Brain pericyte (primary cell): ENCODE measurements at regions not wholly inside any gene's neighbourhood (a gene's known extent, or its start where the extent isn't known, plus 50 kb on each side); places are given as distances from the start of the nearest gene placed in this dataset.
"Not testable (repeated sequence)": the region's sequence is repeated elsewhere in the genome, so short reads cannot be mapped to it uniquely, and the experiment has no call there.

Experiments
- DNase-seq: peaks from one replicate; pipeline ENCODE4 v3.0.0-alpha.2; 2012; ENCODE audit warnings: low read depth, low spot score

DNA sequence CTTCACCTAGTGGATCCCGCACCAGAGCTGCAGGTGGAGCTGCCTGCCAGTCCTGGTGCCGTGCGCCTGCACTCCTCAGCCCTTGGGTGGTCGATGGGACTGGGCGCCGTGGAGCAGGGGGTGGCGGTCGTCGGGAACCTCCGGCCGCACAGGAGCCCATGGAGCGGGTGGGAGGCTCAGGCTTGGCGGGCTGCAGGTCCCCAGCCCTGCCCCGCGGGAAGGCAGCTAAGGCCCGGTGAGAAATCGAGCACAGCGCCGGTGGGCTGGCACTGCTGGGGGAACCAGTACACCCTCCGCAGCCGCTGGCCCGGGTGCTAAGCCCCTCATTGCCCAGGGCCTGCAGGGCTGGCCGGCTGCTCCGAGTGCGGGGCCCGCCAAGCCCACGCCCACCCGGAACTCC, 253.2 kb downstream of the MTERF1 start:
- DNase-seq: not testable (repeated sequence)

DNA sequence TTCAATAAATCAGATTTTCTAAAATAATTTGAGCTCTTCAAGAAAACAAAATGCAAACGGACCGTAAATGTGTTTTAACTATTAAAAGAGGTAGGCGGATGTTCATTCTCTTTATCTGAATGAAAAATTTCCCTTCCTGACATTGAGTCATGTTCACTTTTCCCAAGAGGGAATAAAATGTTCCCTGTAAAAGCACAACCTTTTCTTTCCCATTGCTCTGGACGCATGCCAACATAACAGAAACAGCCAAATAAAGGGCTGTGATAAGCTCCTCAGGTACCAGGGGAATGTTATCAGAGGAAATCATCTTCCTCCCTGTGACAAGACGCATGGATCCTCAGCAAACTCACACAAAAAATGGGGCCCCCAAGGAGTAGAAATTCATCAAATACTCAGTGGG, 251.8 kb downstream of the MTERF1 start:
- DNase-seq: no peak

DNA sequence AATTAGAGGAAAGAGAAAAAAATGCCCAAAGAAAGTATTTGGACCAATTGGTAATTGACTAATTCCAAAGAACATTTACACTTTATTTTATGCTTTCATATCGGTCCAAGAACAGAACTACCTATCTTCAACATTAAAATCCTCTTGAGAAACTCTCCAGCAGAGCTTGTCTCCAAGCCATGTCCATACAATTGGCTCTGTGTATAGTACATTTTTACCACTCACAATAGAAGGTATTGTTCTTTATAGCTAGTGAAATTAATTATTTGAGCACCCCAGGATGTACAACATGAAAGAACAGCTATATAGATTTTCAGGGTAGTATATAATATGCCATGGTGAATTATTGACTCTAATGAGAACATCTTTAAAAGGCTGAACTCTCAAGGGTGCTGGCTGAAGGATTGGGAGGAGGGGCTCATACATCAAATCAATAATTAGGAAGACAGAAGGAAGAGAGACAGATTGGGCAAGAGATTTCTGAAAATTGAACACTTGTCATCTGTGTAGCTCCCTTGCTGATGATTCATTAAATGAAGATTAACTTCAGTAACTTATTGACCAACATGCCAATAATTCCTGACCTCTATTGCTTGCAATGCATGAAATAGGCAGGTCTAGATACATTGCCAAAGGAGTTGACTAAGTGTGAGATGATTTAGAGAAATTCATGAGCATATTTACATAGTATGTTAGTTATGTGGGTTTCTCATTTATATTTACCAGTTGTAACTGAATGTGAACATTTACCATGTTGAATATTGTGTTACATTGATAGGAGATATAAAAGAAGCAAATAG, 249.7 kb downstream of the MTERF1 start:
- no peak for DNase-seq

DNA sequence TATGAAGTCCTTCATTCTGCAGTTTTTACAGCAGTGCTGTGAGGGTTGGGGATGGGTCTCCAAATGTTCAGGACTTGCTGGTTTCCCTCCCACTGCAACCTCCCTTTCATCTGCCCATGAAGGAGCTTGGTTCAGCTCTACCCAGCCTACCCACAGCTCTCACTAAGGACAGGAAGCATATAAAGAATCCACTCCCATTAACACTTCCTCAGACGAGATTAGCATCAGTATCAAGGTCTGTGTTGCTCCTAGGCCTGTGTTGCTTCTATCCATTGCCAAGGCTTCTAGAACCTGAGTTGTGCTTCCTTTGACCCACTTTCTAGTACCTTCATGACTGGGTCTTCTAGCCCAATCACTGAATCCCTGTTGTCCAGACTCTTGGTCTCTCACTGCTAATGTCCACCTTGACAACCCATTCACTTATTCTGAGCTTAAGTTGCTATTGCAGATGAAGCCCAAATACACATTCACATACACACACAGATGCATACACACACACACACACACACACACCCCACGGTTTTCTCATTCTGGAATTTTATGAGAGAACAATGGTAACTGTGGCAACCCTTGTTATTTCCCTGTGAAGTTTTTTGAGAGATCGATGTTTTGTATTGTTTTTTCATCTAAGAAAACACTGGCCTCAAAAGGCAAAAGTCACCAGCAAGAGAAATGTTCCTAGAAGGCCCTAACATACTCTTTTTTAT, 248.1 kb downstream of the MTERF1 start:
- no peak for DNase-seq

DNA sequence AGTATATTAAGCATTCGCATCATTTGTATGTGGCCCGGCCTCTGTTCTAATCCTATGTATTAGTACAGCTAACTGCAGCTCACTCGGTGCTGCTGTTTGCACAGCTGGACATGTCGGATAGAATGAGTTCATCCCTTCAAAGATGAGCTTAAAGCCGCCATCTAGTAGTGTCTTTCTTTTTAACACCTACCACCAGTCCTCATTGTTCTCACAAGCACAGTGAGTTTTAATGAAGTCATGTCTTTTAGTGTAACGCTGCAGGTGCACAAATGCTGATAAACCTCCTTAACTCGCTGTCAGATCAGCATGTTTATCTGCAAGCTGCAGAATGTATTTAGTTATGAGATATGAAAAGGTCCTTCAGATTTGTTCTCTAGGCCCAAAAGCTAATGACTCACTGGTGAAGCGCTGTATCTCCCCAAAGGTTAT, 247.5 kb downstream of the MTERF1 start:
- no peak for DNase-seq

DNA sequence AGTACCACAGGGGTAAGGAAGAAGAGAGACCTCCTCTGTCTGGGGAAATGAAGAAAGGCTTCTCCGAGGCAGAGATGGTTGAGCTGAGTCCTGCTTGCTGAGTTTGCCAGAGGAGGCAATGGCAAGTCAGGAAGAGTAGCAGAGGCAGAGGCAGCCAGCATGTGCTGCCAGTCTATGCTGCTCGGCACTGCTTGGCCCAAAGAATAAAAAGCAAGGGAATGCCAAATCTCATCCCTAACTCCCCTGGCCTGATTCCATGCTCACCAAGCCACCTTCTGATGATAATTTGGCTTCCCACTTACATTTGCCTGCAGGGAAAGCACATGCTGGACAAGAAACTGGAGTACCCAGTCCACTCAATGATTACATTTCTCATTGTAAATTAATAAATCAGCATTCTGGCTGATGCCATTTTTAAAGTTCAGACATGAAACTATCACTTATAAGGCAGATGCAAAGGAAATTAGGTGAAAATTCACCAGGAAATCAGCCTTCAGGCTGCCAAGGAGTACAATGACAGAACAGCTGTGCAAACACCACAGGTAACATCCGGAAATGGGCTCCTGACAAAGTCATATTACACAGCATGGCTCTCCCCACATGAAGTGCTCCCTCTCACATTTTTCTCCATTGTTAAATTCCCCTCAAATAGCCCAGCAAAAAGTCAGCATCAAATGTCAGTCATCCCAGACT, 245.9 kb downstream of the MTERF1 start:
- DNase-seq: no peak

DNA sequence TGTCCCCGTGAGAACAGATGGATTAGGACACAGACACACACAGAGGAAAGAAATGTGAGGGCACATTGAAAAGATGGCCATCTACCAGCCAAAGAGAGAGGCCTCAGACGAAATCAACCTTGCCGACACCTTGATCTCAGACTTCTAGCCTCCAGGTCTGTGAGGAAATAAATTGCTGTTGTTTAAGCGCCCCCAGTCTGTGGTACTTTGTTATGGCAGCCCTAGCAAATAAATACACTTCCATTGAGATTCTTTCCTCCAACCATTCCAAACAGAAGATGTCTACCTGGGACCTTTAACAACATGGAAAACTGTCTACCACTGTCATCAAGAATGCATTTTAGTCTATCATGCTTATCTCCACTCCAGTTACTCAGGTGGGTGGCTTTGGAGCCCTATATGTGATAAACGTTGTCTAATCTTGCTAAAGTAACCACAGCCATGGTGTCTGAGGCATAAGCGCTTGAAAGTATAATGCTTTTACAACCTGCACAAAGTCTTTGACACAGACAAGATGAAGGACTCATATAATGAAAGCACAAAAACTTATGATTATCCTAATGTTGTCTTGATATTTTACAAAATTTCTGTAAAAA, 244.3 kb downstream of the MTERF1 start:
- no peak for DNase-seq

DNA sequence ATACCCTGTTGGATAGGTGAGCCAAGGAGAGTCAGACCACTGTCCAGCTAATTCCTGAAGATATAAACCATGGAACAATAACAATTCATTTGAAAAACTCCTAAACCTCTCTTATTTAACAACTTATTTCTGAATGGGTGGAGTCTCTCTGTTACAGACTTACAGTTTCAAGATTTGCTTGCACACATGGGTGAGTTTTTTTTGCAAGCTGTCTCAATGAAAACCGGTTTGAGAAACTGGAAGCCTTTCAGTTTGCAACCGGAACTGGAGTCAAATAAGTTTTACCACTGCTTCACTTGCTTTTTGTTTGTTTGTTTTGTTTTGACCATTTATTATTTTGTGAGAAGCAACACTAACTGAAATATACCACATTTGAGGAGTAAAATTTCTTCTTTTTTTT, 243.8 kb downstream of the MTERF1 start:
- DNase-seq: no peak

DNA sequence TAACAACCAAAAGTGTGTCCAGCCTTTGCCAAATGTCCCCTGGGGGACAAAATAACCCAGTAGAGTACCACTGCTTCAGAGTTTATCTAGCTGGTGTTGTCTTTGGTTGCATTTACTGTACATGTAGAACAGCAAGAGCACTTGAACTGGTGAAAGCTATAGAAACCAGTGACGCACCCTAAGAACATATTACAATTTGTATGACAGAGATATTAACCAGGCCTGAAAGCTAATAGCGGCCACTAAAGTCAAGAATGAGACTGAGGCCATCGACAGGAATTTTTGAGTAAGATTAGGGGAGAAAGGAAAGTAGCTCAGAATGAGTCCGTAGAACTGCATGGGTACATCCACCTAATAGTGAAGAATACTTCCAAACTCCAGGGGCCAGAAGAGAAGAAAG, 236.2 kb downstream of the MTERF1 start:
- no peak for DNase-seq

DNA sequence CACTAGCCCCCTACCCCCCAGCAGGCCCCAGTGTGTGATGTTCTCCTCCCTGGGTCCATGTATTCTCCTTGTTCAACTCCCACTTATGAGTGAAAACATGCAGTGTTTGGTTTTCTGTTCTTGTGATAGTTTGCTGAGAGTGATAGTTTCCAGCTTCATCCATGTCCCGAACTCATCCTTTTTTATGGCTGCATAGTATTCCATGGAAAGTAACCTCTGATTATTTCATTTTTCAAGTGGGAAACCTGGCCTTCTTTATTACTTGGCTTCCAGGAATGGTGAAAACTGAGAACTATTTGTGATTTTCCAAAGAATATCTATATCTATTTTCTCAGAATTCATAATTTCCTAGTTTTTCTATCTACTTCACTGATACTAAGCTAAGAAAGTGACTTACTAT, 235.0 kb downstream of the MTERF1 start:
- no peak for DNase-seq

DNA sequence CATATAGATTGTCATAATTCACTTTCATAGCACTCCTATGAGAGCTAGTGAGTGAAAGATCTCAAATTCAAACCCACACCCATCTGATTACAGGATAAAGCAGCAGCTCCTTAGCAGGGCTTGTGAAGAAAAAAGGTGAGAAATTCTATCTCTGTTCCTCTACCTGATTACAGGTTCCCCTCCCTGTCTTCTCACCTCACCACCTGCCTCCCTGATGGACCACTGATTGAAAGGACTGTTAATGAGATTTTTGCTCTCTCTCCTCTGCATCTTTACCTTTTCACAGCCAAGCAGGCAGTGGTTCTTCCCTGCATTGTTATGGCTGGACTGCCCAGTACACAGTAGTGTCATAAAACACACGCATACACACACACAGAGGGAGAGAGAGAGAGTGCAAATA, 228.5 kb downstream of the MTERF1 start:
- no peak for DNase-seq

DNA sequence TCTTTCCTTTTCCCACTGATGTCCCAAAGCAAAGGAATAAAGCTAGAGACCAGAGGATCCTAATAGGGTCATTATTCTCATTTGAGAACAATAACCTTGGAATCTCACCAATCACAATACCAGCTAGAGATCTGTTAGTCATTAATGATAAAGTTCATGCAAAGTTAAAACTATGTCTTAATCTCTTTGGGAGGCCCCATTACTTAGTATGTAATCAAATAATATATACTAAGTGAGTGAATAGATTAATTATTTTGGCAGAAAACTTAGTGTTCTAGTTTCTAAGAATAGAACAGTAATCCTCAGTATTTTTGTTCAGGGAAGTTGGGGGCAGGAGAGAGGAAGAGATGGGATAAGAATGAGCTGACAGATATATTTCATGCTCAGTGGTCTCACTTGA, 227.2 kb downstream of the MTERF1 start:
- DNase-seq: no peak

DNA sequence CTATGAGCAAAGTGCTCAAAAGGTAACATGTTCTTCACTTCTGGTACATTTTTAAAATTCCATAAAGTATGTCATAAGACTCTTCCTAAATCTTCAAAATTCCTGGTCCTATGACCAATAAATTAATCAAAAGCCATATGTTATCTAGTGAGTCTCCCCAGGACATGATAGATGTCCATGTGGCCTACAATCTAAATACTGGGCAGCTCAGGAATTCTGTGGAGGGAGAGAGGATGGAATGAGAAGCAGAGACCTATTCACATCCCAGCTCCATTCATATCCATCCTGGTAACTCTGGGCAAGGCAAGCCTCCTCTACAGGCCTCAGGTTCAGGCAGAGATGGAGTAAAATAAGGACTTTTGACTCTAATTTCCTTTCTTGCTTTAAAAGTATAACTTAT, 224.8 kb downstream of the MTERF1 start:
- no peak for DNase-seq

DNA sequence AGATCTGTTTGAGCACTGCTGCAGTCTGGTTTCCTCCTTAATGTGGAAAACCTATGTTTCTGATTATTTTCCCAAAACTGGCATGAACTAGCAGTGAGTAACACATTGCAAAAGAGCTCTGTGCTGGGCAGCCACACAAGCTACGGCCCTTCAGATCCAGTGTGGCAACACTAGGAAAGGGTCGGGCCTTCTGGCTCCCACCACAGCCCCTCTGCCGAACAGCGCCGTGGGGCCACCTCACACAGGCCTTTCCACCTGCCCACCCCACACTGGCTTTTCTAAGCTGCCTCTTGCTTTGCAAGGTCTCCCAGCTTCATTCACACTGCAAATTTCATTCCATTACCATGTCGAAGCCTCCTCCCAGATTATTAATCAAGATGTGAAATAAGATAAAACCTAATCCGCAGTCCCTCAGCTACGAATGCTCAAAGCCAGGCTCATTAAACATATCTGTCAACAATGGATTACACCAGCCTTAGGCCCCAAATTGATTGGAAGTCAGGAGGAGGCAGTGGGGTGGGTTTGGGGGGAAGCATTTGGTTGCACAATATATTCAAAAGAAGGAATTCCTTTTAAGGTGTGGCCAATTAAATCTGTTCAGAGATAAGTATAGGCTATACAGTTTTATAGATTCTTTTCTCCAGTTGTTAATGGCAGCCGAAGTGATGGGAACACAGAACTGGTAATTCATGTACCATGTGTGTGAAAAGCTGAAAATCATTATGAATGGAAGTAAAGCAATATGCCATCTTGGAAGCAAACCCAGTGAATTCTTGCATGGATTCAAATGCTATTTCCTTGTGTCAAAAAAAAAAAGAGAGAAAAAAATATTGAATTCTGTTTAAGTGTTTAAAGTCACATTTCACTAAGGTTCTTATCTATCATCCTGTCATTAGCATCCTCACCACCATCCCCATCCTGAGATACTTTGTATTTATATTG, 223.7 kb downstream of the MTERF1 start:
- no peak for DNase-seq

DNA sequence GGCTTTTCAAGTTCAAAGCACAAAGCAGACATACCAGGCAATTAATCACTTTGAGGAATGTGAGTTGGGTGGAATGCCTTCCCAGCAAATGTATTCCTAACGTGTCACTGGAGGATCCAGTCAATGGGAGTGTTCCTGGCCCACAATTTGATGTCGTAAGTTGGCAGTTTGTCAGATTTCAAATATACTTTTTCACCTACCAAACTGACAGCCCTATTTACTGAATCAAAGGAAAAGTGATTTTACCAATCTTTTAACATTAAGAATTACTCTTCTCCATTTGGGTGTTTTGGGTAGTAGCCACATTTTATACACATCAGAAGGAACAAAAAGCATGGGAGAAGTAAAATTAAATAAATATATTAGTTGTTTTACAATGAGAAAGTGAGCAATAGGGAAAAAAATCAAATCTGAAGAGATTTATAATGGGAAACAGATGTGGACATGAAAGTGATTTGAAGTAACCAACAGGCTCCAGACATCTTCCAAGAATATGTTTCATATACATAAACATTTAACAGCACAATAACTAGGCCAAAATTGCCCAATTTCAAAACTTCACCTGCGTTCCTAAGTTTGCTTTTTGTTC, 222.9 kb downstream of the MTERF1 start:
- peak; percentile 22 for DNase-seq

DNA sequence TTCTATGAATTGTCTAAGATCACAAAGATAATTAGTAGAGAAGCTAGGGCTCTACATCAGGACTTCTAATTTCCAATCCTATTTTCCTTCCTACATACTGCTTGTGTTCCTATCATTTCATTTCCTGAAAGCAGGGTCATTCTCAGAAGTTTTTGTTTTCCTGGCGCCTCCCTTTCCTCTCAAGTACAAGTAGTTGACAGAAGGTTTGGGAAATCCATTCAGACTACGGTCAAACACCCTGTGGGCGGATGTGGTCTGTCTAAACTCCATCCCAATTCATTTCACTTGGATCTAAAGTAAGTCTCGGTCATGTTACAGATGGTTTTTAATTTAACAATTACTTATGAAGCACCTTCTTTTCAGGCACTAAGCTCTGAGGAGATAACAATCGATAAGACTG, 221.4 kb downstream of the MTERF1 start:
- DNase-seq: no peak

DNA sequence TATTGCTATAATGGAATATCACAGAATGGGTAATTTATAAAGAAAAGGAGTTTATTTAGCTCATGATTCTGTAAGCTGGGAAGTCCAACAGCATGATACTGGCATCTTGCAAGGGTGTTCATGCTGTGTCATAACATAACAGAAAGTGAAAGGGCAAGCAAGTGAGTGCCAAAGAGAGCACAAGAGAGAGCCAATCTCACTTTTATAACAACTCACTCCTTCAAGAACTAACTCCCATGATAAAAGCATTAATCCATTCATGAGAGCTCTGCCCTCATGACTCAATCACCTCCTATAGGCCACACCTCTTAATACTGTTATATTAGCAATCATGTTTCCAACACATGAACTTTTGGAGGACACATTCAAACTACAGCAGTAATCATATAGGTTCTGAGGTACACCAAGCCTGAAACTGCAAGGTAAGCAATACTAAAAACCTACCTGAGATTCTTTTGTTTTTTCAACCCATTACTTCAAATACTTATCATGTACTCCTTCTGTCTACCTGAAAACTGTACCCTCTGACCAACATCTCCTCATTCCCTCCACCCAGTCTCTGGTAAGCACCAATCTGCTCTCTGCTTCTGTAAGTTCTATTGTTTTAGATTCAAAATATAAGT, 219.7 kb downstream of the MTERF1 start:
- DNase-seq: no peak

DNA sequence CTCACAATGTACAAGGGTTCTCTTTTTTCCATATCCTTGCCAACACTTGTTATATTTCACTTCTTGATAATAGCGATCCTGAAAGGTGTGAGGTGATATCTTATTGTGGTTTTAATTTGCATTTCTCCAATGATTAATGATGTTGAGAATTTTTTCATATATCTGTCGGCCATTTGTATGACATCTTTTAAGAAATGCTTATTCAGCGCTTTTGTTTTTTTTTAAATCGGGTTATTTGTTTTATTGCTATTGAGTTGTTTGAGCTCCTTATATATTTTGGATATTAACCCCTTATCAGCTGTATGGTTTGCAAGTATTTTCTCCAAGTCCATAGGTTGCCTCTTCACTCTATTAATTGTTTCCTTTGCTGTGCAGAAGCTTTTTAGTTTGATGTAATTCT, 218.8 kb downstream of the MTERF1 start:
- DNase-seq: no peak

DNA sequence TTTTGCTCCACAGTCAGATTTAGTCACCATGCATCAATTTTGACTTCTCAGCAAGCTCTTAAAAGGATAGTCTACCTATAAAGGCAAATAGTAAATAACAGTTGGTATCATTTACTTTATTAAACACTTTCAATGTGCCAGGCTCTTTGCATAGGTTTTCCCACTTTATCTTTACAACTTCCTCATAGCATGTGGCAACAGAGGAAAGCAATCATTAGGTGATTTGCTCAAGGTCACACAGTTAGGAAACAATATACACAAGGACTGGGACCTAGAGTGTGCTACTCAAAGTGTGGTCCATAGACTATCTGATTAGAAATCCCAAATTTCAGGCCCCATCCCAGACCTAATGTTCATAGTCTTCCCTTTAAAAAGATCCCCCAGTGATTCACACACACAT, 212.3 kb downstream of the MTERF1 start:
- DNase-seq: no peak

DNA sequence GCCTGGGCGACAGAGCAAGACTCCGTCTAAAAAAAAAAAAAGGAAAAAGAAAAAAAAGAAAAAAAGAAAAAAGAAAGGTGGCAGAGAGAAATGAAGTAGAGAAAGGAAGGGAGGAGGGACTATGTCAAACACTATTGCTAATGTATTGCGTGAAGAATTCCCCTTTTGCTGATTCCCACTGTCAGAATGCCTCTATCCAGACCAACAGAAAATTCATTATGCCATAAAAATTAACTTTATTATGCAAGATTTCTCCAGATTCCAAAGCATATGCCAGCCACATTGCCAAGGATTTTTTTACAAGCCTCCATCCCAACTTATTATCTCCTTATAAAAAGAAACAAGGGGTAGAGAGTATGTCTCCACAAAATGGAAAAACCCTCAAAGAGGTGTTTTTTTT, 209.3 kb downstream of the MTERF1 start:
- no peak for DNase-seq
